ENCODE measurements at regions not wholly inside any gene's neighbourhood (a gene's known extent, or its start where the extent isn't known, plus 50 kb on each side); places are given as distances from the start of the nearest gene placed in this dataset.

- Mint-ChIP-seq H3K27ac (no peak overlapping the region), H3K4me3 (no peak overlapping the region), H3K4me1 (ENCODE audit: low read depth) (peaks cover 5% of the 10 kb centered on the region), H3K27me3 (peaks cover 1% of the 10 kb centered on the region), H3K36me3 (ENCODE audit: low read depth) (no peaks in the 10 kb centered on the region), H3K9me3 (no peaks in the 10 kb centered on the region)
- intact Hi-C loops (cut with micrococcal nuclease), result no loop called here
Observed at GRCh38 chr12:67592228-67593011, 56.1 kb upstream of the DYRK2 start.

- Mint-ChIP-seq H3K4me1 (ENCODE audit: low read depth) (peaks cover 5% of the 10 kb centered on the region), H3K36me3 (ENCODE audit: low read depth) (no peaks in the 10 kb centered on the region)
- intact Hi-C loops (cut with micrococcal nuclease), result no loop called here
Observed at GRCh38 chr12:67593041-67593440, 55.5 kb upstream of the DYRK2 start.

DNA sequence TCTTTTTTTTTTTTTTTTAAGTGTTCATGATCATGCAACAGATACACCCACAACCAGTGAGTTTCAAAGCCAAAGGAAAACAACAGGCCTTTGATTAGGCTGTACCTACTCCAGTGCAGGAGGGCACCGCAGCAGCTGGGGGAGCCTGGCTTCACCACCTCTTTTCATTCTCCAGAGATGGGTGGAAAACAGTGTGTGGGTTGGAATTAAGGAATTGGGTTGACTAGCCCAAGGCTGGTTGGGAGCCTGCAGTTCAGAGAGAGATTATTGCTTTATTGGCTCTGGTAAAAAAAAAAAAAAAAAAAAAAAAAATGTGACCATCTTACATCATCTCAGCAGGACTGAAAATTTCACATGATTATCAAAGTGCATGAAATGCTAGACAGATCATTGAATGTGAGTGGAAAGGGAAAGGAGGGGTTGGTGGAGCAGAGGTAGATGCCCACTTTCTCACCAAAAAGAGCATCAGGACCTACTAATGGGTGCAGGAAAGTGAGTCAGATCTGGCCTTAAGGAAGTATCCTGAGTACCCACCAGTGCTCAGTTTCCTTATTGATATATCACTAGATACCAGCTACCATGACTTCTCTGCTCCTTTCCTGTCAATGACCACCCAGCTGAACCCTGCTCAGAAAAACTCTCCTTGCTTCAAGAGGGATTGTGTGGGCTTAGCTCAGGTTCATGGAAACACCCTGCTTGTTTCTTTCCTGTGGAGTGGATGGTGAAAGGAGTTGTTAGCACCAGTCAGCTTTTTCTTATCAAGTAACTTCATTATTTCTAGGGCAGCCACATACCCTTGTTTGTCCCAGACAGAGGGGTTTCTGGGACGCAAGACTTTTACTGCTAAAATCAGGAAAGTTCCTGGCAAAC lies 54.8 kb upstream of the DYRK2 start:
- Mint-ChIP-seq H3K4me3 (no peak overlapping the region), H3K36me3 (ENCODE audit: low read depth) (no peaks in the 10 kb centered on the region), H3K9me3 (no peaks in the 10 kb centered on the region), H3K4me1 (ENCODE audit: low read depth) (peaks cover 5% of the 10 kb centered on the region), H3K27me3 (peaks cover 1% of the 10 kb centered on the region), H3K27ac (no peak overlapping the region)
- intact Hi-C loops (cut with micrococcal nuclease), result no loop called here

More at GRCh38 chr12:67593041-67593440, 55.5 kb upstream of the DYRK2 start:
- H3K27me3 Mint-ChIP-seq, result peaks cover 1% of the 10 kb centered on the region
- no peak overlapping the region for H3K27ac Mint-ChIP-seq
- no peaks in the 10 kb centered on the region for H3K9me3 Mint-ChIP-seq
- no peak overlapping the region for H3K4me3 Mint-ChIP-seq

DNA sequence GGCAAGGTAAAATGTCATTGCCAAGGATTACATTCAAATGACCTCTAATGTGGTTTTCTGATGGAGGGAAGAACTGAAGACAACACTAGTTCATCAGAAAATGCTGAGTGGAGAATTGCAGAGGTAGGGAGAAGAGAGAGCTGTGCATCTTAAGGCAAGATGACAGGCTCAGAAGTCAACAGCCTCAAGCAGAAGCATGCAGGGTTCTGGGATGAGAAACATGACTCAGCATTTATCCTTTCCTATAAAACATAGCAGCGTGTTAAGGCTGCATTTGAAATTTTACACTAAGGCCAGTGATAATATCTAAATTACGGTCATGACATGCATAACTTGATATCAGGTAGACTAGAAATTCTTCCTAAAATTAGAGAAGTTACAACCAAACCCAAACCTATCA lies 53.7 kb upstream of the DYRK2 start:
- Mint-ChIP-seq H3K4me3 (no peak overlapping the region), H3K36me3 (ENCODE audit: low read depth) (no peaks in the 10 kb centered on the region), H3K4me1 (ENCODE audit: low read depth) (peaks cover 5% of the 10 kb centered on the region), H3K27me3 (no peaks in the 10 kb centered on the region), H3K9me3 (no peaks in the 10 kb centered on the region), H3K27ac (no peak overlapping the region)
- intact Hi-C loops (cut with micrococcal nuclease), result no loop called here

DNA sequence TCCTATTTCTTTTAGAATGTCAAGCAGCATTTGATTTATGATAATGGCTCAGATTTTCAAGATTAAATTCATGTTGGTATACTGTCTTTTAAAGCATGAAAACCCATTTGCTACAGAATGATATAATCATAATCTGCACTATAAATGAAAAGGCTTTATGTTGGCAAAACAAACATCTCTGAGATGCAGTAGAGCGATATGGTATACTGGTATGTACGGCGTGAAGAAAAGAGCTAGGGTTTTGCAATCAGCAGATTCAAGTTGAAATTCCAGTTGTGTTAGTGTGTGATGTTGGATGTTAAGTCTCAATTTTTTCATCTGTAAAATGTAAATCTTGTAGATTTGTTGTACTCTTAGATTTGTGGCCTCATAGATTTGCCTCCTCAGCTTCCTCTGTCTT lies 53.2 kb upstream of the DYRK2 start:
- intact Hi-C loops (cut with micrococcal nuclease), result no loop called here
- H3K4me3 Mint-ChIP-seq, result no peak overlapping the region
- peaks cover 5% of the 10 kb centered on the region for H3K4me1 Mint-ChIP-seq (ENCODE audit: low read depth)
- H3K27ac Mint-ChIP-seq, result no peak overlapping the region
- H3K27me3 Mint-ChIP-seq, result no peaks in the 10 kb centered on the region
- no peaks in the 10 kb centered on the region for H3K9me3 Mint-ChIP-seq
- no peaks in the 10 kb centered on the region for H3K36me3 Mint-ChIP-seq (ENCODE audit: low read depth)

DNA sequence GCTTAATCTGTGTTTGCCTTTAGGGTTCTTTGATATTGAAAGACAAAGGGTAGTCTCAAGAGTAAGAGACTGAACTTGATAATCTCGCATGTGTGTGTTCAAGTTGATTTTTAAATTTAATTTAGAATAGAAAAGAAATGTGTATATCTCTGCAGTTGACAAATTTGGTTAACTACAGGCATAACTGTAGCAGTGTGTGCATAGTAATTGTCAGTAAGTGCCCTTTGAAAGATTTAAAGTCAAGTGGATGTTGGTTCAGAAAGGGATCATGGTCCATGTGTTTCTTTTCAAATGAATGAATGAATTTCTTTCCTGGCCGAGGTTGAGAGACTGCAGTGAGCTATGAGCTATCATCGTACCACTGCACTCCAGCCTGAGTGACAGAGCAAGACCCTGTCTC lies 49.9 kb upstream of the DYRK2 start:
- Mint-ChIP-seq H3K9me3 (no peaks in the 10 kb centered on the region), H3K27me3 (no peaks in the 10 kb centered on the region), H3K27ac (no peak overlapping the region), H3K4me3 (no peak overlapping the region), H3K4me1 (ENCODE audit: low read depth) (no peaks in the 10 kb centered on the region), H3K36me3 (ENCODE audit: low read depth) (no peaks in the 10 kb centered on the region)
- intact Hi-C loops (cut with micrococcal nuclease), result no loop called here

Measured in dendritic cell treated with granulocyte-macrophage colony-stimulating factor and Interleukin-4, amounts not matched to agents 40 ng/mL and 50 ng/mL, for 4 days (primary cell).